Effector memory CD8-positive, alpha-beta T cell (primary cell): ENCODE measurements at regions not wholly inside any gene's neighbourhood (a gene's known extent, or its start where the extent isn't known, plus 50 kb on each side); places are given as distances from the start of the nearest gene placed in this dataset.

Source experiments
- ATAC-seq: fragments of 150-1000 bp; cut with Tn5 transposase; replicated peaks from 2 replicates; pipeline ENCODE4 v1.10.0; 2021; ENCODE audit warnings: mild to moderate bottlenecking, moderate library complexity
- DNase-seq, 3 experiments: peaks; one replicate each; pipeline ENCODE4 v3.0.0; 2021
- H3K27ac Mint-ChIP-seq, 2 donors: one replicate each; pipeline ENCODE4 v1.8.0; 2022; ENCODE audit warnings: mild to moderate bottlenecking in 2 of 2, mixed read lengths in 2 of 2, moderate library complexity in 2 of 2
- H3K27me3 Mint-ChIP-seq, 2 donors: one replicate each; pipeline ENCODE4 v1.8.0; 2022; ENCODE audit warnings: mixed read lengths in 2 of 2
- H3K36me3 Mint-ChIP-seq: one replicate; pipeline ENCODE4 v1.8.0; 2022; ENCODE audit warnings: mild to moderate bottlenecking, moderate library complexity, mixed read lengths; ENCODE audit not compliant: insufficient read depth
- H3K4me1 Mint-ChIP-seq, 2 donors: one replicate each; pipeline ENCODE4 v1.8.0; 2022; ENCODE audit warnings: low read depth in 2 of 2, mixed read lengths in 2 of 2
- H3K4me3 Mint-ChIP-seq, 2 donors: one replicate each; pipeline ENCODE4 v1.8.0; 2022; ENCODE audit warnings: mild to moderate bottlenecking in 2 of 2, mixed read lengths in 2 of 2, moderate library complexity in 2 of 2
- H3K9me3 Mint-ChIP-seq, 2 donors: one replicate each; pipeline ENCODE4 v1.8.0; 2022; ENCODE audit warnings: mixed read lengths in 2 of 2

- Mint-ChIP-seq H3K27me3 (peaks cover 24 to 74% of the 10 kb centered on the region in 2 donors), H3K4me1 (no peaks in the 10 kb centered on the region), H3K9me3 (no peaks in the 10 kb centered on the region), H3K36me3 (no peaks in the 10 kb centered on the region), H3K4me3 (no peak overlapping the region), H3K27ac (no peak overlapping the region)
- ATAC-seq (no peak), DNase-seq (no peak)
Observed at GRCh38 chr19:29404951-29405727, 120.7 kb upstream of the VSTM2B start.

GRCh38 chr19:29405728-29405995 is 120.1 kb upstream of the VSTM2B start:
- DNase-seq: no peak
- H3K4me3 Mint-ChIP-seq: no peak overlapping the region

GRCh38 chr19:29409076-29409862 is 116.5 kb upstream of the VSTM2B start:
- no peaks in the 10 kb centered on the region for H3K9me3 Mint-ChIP-seq
- H3K4me3 Mint-ChIP-seq: no peak overlapping the region
- ATAC-seq (no peak), DNase-seq (no peak)
- no peaks in the 10 kb centered on the region for H3K36me3 Mint-ChIP-seq
- no peak overlapping the region for H3K27ac Mint-ChIP-seq
- no peaks in the 10 kb centered on the region for H3K4me1 Mint-ChIP-seq
- peaks cover 16 to 68% of the 10 kb centered on the region in 2 donors for H3K27me3 Mint-ChIP-seq

More at GRCh38 chr19:29405728-29405995, 120.1 kb upstream of the VSTM2B start:
- H3K4me1 Mint-ChIP-seq: no peaks in the 10 kb centered on the region
- no peak for ATAC-seq
- peaks cover 21 to 74% of the 10 kb centered on the region in 2 donors for H3K27me3 Mint-ChIP-seq
- no peaks in the 10 kb centered on the region for H3K36me3 Mint-ChIP-seq
- H3K9me3 Mint-ChIP-seq: no peaks in the 10 kb centered on the region
- H3K27ac Mint-ChIP-seq: no peak overlapping the region

- Mint-ChIP-seq H3K4me1 (no peaks in the 10 kb centered on the region), H3K27me3 (peaks cover 7 to 60% of the 10 kb centered on the region in 2 donors), H3K27ac (no peak overlapping the region), H3K9me3 (no peaks in the 10 kb centered on the region), H3K36me3 (no peaks in the 10 kb centered on the region), H3K4me3 (no peak overlapping the region)
- ATAC-seq: no peak
- DNase-seq: no peak
Observed at GRCh38 chr19:29410601-29411000, 115.2 kb upstream of the VSTM2B start.

- Mint-ChIP-seq H3K4me3 (no peak overlapping the region), H3K27me3 (peaks cover 11 to 60% of the 10 kb centered on the region in 2 donors), H3K27ac (no peak overlapping the region), H3K4me1 (no peaks in the 10 kb centered on the region), H3K36me3 (no peaks in the 10 kb centered on the region), H3K9me3 (no peaks in the 10 kb centered on the region)
- ATAC-seq (no peak), DNase-seq (no peak)
Observed at GRCh38 chr19:29411113-29411581, 114.6 kb upstream of the VSTM2B start.

GRCh38 chr19:29413435-29413834 is 112.4 kb upstream of the VSTM2B start:
- H3K9me3 Mint-ChIP-seq: no peaks in the 10 kb centered on the region
- ATAC-seq (no peak), DNase-seq (no peak)
- no peak overlapping the region for H3K27ac Mint-ChIP-seq
- no peaks in the 10 kb centered on the region for H3K4me1 Mint-ChIP-seq
- H3K36me3 Mint-ChIP-seq: no peaks in the 10 kb centered on the region
- peaks cover 12 to 57% of the 10 kb centered on the region in 2 donors for H3K27me3 Mint-ChIP-seq
- no peak overlapping the region for H3K4me3 Mint-ChIP-seq

GRCh38 chr19:29415507-29415906 is 110.3 kb upstream of the VSTM2B start:
- H3K27me3 Mint-ChIP-seq: peaks cover 12 to 40% of the 10 kb centered on the region in 2 donors

GRCh38 chr19:29417048-29417447 is 108.7 kb upstream of the VSTM2B start:
- Mint-ChIP-seq H3K27me3 (peaks cover 12 to 45% of the 10 kb centered on the region in 2 donors), H3K9me3 (no peaks in the 10 kb centered on the region), H3K36me3 (no peaks in the 10 kb centered on the region), H3K27ac (no peak overlapping the region), H3K4me3 (no peak overlapping the region), H3K4me1 (no peaks in the 10 kb centered on the region)
- ATAC-seq: no peak
- no peak for DNase-seq

More at GRCh38 chr19:29415507-29415906, 110.3 kb upstream of the VSTM2B start:
- Mint-ChIP-seq H3K27ac (no peak overlapping the region), H3K4me3 (no peak overlapping the region), H3K36me3 (no peaks in the 10 kb centered on the region), H3K9me3 (no peaks in the 10 kb centered on the region), H3K4me1 (no peaks in the 10 kb centered on the region)
- ATAC-seq (no peak), DNase-seq (no peak)

- Mint-ChIP-seq H3K9me3 (no peaks in the 10 kb centered on the region), H3K4me1 (no peaks in the 10 kb centered on the region), H3K27me3 (peaks cover 12 to 50% of the 10 kb centered on the region in 2 donors), H3K27ac (no peak overlapping the region), H3K4me3 (no peak overlapping the region), H3K36me3 (no peaks in the 10 kb centered on the region)
- ATAC-seq (no peak), DNase-seq (no peak)
Observed at GRCh38 chr19:29418201-29418600, 107.6 kb upstream of the VSTM2B start.

- DNase-seq (no peak), ATAC-seq (no peak)
- no peaks in the 10 kb centered on the region for H3K9me3 Mint-ChIP-seq
- no peaks in the 10 kb centered on the region for H3K4me1 Mint-ChIP-seq
- H3K27me3 Mint-ChIP-seq: peaks cover 27 to 62% of the 10 kb centered on the region in 2 donors
- H3K4me3 Mint-ChIP-seq: no peak overlapping the region
- no peak overlapping the region for H3K27ac Mint-ChIP-seq
- no peaks in the 10 kb centered on the region for H3K36me3 Mint-ChIP-seq
Observed at GRCh38 chr19:29420065-29420464, 105.7 kb upstream of the VSTM2B start.

- no peak overlapping the region for H3K4me3 Mint-ChIP-seq
- ATAC-seq: no peak
- no peak for DNase-seq
- peaks cover 33 to 67% of the 10 kb centered on the region in 2 donors for H3K27me3 Mint-ChIP-seq
- H3K4me1 Mint-ChIP-seq: no peaks in the 10 kb centered on the region
- H3K9me3 Mint-ChIP-seq: no peaks in the 10 kb centered on the region
- no peaks in the 10 kb centered on the region for H3K36me3 Mint-ChIP-seq
- no peak overlapping the region for H3K27ac Mint-ChIP-seq
Observed at GRCh38 chr19:29420482-29421195, 105.2 kb upstream of the VSTM2B start.

- Mint-ChIP-seq H3K27ac (no peak overlapping the region), H3K4me1 (no peaks in the 10 kb centered on the region), H3K36me3 (no peaks in the 10 kb centered on the region), H3K9me3 (no peaks in the 10 kb centered on the region), H3K27me3 (peaks cover 30 to 67% of the 10 kb centered on the region in 2 donors), H3K4me3 (no peak overlapping the region)
- ATAC-seq (no peak), DNase-seq (no peak)
Observed at GRCh38 chr19:29421196-29421545, 104.6 kb upstream of the VSTM2B start.

GRCh38 chr19:29422047-29422446 is 103.7 kb upstream of the VSTM2B start:
- Mint-ChIP-seq H3K36me3 (no peaks in the 10 kb centered on the region), H3K9me3 (no peaks in the 10 kb centered on the region), H3K4me3 (no peak overlapping the region), H3K27me3 (peaks cover 36 to 72% of the 10 kb centered on the region in 2 donors), H3K27ac (no peak overlapping the region), H3K4me1 (no peaks in the 10 kb centered on the region)
- DNase-seq: no peak
- no peak for ATAC-seq
